ENCODE measurements at regions not wholly inside any gene's neighbourhood (a gene's known extent, or its start where the extent isn't known, plus 50 kb on each side); places are given as distances from the start of the nearest gene placed in this dataset.

DNA sequence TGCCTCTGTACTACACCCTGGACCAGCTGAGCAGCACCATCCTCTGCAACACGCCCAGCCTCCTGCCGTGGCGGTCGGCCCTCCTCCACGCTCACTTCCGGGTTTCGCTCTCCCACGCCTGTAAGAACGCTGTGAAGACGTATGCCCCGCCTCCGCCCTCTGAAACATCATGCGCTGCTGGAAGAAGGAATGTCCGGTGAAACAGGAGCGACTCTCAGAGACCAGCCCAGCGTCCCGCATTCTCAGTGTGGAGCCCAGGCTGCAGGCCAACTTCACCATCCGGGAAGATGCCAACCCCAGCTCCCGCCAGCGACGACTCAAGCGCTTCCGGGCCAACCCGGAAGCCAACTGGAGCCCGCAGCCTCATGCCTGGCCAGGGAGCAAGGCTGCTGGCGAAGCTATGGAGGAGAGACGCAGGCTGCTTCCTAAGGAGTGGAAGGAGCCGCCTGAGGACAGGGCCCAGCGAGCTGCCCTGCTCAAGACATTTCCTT, 186.1 kb upstream of the SLITRK2 start:
- 91% methylated on average over 11 of the region's 29 CpGs for WGBS (ENCODE audit: insufficient coverage)
- Mint-ChIP-seq H3K27ac (no peak overlapping the region), H3K4me1 (no peaks in the 10 kb centered on the region), H3K27me3 (ENCODE audit: low read depth in 3 of 3) (no peaks in the 10 kb centered on the region), H3K4me3 (no peak overlapping the region), H3K36me3 (no peaks in the 10 kb centered on the region), H3K9me3 (peaks cover 5 to 26% (median 11%) of the 10 kb centered on the region in 7 donors)
- H3K4me2 ChIP-seq (replicated peaks; ENCODE audit: extremely low read depth, low read length, poor library complexity, severe bottlenecking): no peak overlapping the region
- no peak overlapping the region for H2AFZ ChIP-seq (ENCODE audit: insufficient read depth, low read depth, low read length, poor library complexity, severe bottlenecking)
- no peak overlapping the region for H3K9ac ChIP-seq (ENCODE audit: insufficient read depth, low read length, poor library complexity, severe bottlenecking)
- no peaks in the 10 kb centered on the region for H4K20me1 ChIP-seq (ENCODE audit: insufficient read depth, low read length)
- no peak for DNase-seq
- H3K27ac ChIP-seq (ENCODE audit: low read depth in 1 of 2, low read length in 2 of 2): no peak overlapping the region
- no peak overlapping the region for H3K4me3 ChIP-seq (replicated peaks in 1 of 3; ENCODE audit: low read depth in 2 of 3, low read length in 3 of 3)
- no peaks in the 10 kb centered on the region for H3K27me3 ChIP-seq (ENCODE audit: control insufficient read depth in 2 of 2, insufficient read depth in 2 of 2, low read length in 2 of 2)
- TF ChIP-seq, protein P1, sequence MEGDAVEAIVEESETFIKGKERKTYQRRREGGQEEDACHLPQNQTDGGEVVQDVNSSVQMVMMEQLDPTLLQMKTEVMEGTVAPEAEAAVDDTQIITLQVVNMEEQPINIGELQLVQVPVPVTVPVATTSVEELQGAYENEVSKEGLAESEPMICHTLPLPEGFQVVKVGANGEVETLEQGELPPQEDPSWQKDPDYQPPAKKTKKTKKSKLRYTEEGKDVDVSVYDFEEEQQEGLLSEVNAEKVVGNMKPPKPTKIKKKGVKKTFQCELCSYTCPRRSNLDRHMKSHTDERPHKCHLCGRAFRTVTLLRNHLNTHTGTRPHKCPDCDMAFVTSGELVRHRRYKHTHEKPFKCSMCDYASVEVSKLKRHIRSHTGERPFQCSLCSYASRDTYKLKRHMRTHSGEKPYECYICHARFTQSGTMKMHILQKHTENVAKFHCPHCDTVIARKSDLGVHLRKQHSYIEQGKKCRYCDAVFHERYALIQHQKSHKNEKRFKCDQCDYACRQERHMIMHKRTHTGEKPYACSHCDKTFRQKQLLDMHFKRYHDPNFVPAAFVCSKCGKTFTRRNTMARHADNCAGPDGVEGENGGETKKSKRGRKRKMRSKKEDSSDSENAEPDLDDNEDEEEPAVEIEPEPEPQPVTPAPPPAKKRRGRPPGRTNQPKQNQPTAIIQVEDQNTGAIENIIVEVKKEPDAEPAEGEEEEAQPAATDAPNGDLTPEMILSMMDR (IDR thresholded peaks at IDR 0.05): no peak
- H3K4me1 ChIP-seq (ENCODE audit: control insufficient read depth in 1 of 2, insufficient read depth in 2 of 2, low read length in 2 of 2): no peaks in the 10 kb centered on the region
- intact Hi-C loops (cut with micrococcal nuclease): no loop called here
- no peaks in the 10 kb centered on the region for H3K79me2 ChIP-seq (ENCODE audit: insufficient read depth, low read length)
- H3K36me3 ChIP-seq (replicated peaks in 1 of 2; ENCODE audit: control insufficient read depth in 1 of 2, insufficient read depth in 2 of 2, low read length in 2 of 2): no peaks in the 10 kb centered on the region
- H3K9me3 ChIP-seq (replicated peaks in 1 of 2; ENCODE audit: control insufficient read depth in 1 of 2, insufficient read depth in 1 of 2, low read length in 2 of 2): peaks cover 15 to 23% of the 10 kb centered on the region in 2 donors

DNA sequence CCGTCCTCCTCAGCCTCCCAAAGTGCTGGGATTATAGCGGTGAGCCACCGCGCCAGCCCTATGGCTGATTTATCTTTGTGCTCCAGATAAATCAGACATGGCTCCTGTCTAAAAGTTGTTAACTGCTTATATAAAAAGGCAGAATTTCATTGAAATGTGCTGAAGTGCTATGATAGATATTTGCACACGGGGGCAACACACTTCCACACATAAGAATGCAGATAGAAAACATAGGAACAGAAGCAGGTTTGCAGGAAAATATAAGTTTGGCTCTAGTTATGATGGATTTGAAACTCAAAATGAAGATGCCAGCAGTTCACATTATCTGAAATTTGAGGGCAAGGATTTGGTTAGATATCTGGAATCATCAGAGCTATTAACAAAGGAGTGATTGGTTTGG, 163.1 kb upstream of the SLITRK2 start:
- no peaks in the 10 kb centered on the region for H4K20me1 ChIP-seq (ENCODE audit: insufficient read depth, low read length)
- H3K4me2 ChIP-seq (replicated peaks; ENCODE audit: extremely low read depth, low read length, poor library complexity, severe bottlenecking): no peak overlapping the region
- no peak overlapping the region for H3K27ac Mint-ChIP-seq
- H3K4me3 ChIP-seq (replicated peaks in 1 of 3; ENCODE audit: low read depth in 2 of 3, low read length in 3 of 3): no peak overlapping the region
- peaks cover 0 to 5% of the 10 kb centered on the region in 2 donors for H3K9me3 ChIP-seq (replicated peaks in 1 of 2; ENCODE audit: control insufficient read depth in 1 of 2, insufficient read depth in 1 of 2, low read length in 2 of 2)
- no peaks in the 10 kb centered on the region for H3K27me3 Mint-ChIP-seq (ENCODE audit: low read depth in 3 of 3)
- intact Hi-C loops (cut with micrococcal nuclease): no loop called here
- H3K27me3 ChIP-seq (ENCODE audit: control insufficient read depth in 2 of 2, insufficient read depth in 2 of 2, low read length in 2 of 2): no peaks in the 10 kb centered on the region
- no peaks in the 10 kb centered on the region for H3K36me3 Mint-ChIP-seq
- no peaks in the 10 kb centered on the region for H3K4me1 ChIP-seq (ENCODE audit: control insufficient read depth in 1 of 2, insufficient read depth in 2 of 2, low read length in 2 of 2)
- DNase-seq: no peak
- WGBS (ENCODE audit: insufficient coverage): no CpG with 5 or more reads among the region's 5 CpGs
- H3K36me3 ChIP-seq (replicated peaks in 1 of 2; ENCODE audit: control insufficient read depth in 1 of 2, insufficient read depth in 2 of 2, low read length in 2 of 2): no peaks in the 10 kb centered on the region
- H3K27ac ChIP-seq (ENCODE audit: low read depth in 1 of 2, low read length in 2 of 2): no peak overlapping the region
- TF ChIP-seq, protein P1 (IDR thresholded peaks at IDR 0.05): no peak
- H3K9me3 Mint-ChIP-seq: peaks cover 0 to 5% (median 0%) of the 10 kb centered on the region in 7 donors
- H3K4me1 Mint-ChIP-seq: no peaks in the 10 kb centered on the region
- no peak overlapping the region for H3K4me3 Mint-ChIP-seq
- H2AFZ ChIP-seq (ENCODE audit: insufficient read depth, low read depth, low read length, poor library complexity, severe bottlenecking): no peak overlapping the region
- no peaks in the 10 kb centered on the region for H3K79me2 ChIP-seq (ENCODE audit: insufficient read depth, low read length)
- no peak overlapping the region for H3K9ac ChIP-seq (ENCODE audit: insufficient read depth, low read length, poor library complexity, severe bottlenecking)

Data from CD14-positive monocyte (primary cell).